ENCODE measurements at regions not wholly inside any gene's neighbourhood (a gene's known extent, or its start where the extent isn't known, plus 50 kb on each side); places are given as distances from the start of the nearest gene placed in this dataset.

GRCh38 chr16:64250866-64251265 is 871.0 kb downstream of the CDH11 start:
- TF ChIP-seq POLR2AphosphoS5 (IDR thresholded peaks at IDR 0.05; ENCODE audit: low read depth, low read length) = no peak
- no peak for TF ChIP-seq CTCF (IDR thresholded peaks at IDR 0.05)
